ENCODE measurements at regions not wholly inside any gene's neighbourhood (a gene's known extent, or its start where the extent isn't known, plus 50 kb on each side); places are given as distances from the start of the nearest gene placed in this dataset.

DNA sequence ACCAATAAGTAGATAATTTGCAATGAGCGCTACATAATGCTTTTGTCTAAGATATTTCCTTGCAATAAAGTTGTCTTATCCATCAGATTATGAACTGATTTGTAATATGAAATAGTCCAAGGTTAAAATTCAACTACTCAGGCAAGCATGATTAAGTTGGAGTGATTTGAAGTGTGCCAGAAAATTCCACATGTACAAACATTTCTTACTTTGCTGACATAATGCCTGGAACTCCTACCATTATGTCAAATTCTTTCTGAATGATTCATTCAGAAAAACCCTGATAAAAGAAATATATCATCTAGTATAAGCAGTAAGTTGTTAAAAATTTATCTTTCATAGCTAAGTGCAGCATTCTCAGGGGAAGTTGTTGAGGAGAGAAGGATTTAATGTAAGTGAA is 87.3 kb downstream of the CBLN2 start:
- TF ChIP-seq, protein P1, sequence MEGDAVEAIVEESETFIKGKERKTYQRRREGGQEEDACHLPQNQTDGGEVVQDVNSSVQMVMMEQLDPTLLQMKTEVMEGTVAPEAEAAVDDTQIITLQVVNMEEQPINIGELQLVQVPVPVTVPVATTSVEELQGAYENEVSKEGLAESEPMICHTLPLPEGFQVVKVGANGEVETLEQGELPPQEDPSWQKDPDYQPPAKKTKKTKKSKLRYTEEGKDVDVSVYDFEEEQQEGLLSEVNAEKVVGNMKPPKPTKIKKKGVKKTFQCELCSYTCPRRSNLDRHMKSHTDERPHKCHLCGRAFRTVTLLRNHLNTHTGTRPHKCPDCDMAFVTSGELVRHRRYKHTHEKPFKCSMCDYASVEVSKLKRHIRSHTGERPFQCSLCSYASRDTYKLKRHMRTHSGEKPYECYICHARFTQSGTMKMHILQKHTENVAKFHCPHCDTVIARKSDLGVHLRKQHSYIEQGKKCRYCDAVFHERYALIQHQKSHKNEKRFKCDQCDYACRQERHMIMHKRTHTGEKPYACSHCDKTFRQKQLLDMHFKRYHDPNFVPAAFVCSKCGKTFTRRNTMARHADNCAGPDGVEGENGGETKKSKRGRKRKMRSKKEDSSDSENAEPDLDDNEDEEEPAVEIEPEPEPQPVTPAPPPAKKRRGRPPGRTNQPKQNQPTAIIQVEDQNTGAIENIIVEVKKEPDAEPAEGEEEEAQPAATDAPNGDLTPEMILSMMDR (IDR thresholded peaks at IDR 0.05), result no peak
- no peak overlapping the region for H3K4me3 ChIP-seq (replicated peaks in 1 of 3; ENCODE audit: low read depth in 2 of 3, low read length in 3 of 3)
- Mint-ChIP-seq H3K27ac (no peak overlapping the region), H3K9me3 (peaks cover 3 to 7% (median 5%) of the 10 kb centered on the region in 7 donors), H3K4me3 (no peak overlapping the region), H3K36me3 (no peaks in the 10 kb centered on the region), H3K27me3 (ENCODE audit: low read depth in 3 of 3) (peaks cover 0 to 1% (median 0%) of the 10 kb centered on the region in 3 donors), H3K4me1 (no peaks in the 10 kb centered on the region)
- H3K79me2 ChIP-seq (ENCODE audit: insufficient read depth, low read length), result no peaks in the 10 kb centered on the region
- intact Hi-C loops (cut with micrococcal nuclease), result no loop called here
- H3K4me2 ChIP-seq (replicated peaks; ENCODE audit: extremely low read depth, low read length, poor library complexity, severe bottlenecking), result no peak overlapping the region
- no peaks in the 10 kb centered on the region for H3K36me3 ChIP-seq (replicated peaks in 1 of 2; ENCODE audit: control insufficient read depth in 1 of 2, insufficient read depth in 2 of 2, low read length in 2 of 2)
- no peak for DNase-seq
- H3K9me3 ChIP-seq (replicated peaks in 1 of 2; ENCODE audit: control insufficient read depth in 1 of 2, insufficient read depth in 1 of 2, low read length in 2 of 2), result peaks cover 0 to 5% of the 10 kb centered on the region in 2 donors
- no peak overlapping the region for H3K9ac ChIP-seq (ENCODE audit: insufficient read depth, low read length, poor library complexity, severe bottlenecking)
- H3K4me1 ChIP-seq (ENCODE audit: control insufficient read depth in 1 of 2, insufficient read depth in 2 of 2, low read length in 2 of 2), result no peaks in the 10 kb centered on the region
- no peaks in the 10 kb centered on the region for H3K27me3 ChIP-seq (ENCODE audit: control insufficient read depth in 2 of 2, insufficient read depth in 2 of 2, low read length in 2 of 2)
- H3K27ac ChIP-seq (ENCODE audit: low read depth in 1 of 2, low read length in 2 of 2), result no peak overlapping the region
- H4K20me1 ChIP-seq (ENCODE audit: insufficient read depth, low read length), result no peaks in the 10 kb centered on the region
- no CpG with 5 or more reads among the region's 1 CpG for WGBS (ENCODE audit: insufficient coverage)
- no peak overlapping the region for H2AFZ ChIP-seq (ENCODE audit: insufficient read depth, low read depth, low read length, poor library complexity, severe bottlenecking)

DNA sequence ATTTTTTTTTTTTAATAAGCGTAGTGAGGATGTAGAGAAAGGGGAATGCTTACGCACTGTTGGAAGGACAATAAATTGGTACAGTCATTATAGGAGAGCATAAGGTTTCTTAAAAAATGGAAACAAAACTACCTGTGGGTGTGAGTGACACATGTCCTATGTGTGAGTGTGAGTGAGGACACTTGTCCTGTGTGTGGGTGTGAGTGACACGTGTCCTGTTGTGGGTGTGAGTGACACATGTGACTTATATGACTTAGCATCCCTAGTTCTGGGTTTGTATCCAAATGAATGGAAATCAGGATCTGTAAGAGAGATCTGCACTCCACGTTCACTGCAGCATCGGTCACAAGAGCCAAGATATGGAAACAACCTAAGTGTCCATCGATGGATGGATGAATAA is 91.8 kb downstream of the CBLN2 start:
- H3K27ac ChIP-seq (ENCODE audit: low read depth in 1 of 2, low read length in 2 of 2), result no peak overlapping the region
- H3K79me2 ChIP-seq (ENCODE audit: insufficient read depth, low read length), result no peaks in the 10 kb centered on the region
- peaks cover 0 to 5% of the 10 kb centered on the region in 2 donors for H3K9me3 ChIP-seq (replicated peaks in 1 of 2; ENCODE audit: control insufficient read depth in 1 of 2, insufficient read depth in 1 of 2, low read length in 2 of 2)
- peaks cover 2 to 11% (median 5%) of the 10 kb centered on the region in 7 donors for H3K9me3 Mint-ChIP-seq
- H3K27me3 Mint-ChIP-seq (ENCODE audit: low read depth in 3 of 3), result no peaks in the 10 kb centered on the region
- H3K4me3 Mint-ChIP-seq, result no peak overlapping the region
- H2AFZ ChIP-seq (ENCODE audit: insufficient read depth, low read depth, low read length, poor library complexity, severe bottlenecking), result no peak overlapping the region
- H3K9ac ChIP-seq (ENCODE audit: insufficient read depth, low read length, poor library complexity, severe bottlenecking), result no peak overlapping the region
- TF ChIP-seq, protein P1 (IDR thresholded peaks at IDR 0.05), result no peak
- H3K36me3 ChIP-seq (replicated peaks in 1 of 2; ENCODE audit: control insufficient read depth in 1 of 2, insufficient read depth in 2 of 2, low read length in 2 of 2), result no peaks in the 10 kb centered on the region
- no peaks in the 10 kb centered on the region for H3K4me1 Mint-ChIP-seq
- no peak overlapping the region for H3K4me2 ChIP-seq (replicated peaks; ENCODE audit: extremely low read depth, low read length, poor library complexity, severe bottlenecking)
- no peaks in the 10 kb centered on the region for H3K27me3 ChIP-seq (ENCODE audit: control insufficient read depth in 2 of 2, insufficient read depth in 2 of 2, low read length in 2 of 2)
- no peaks in the 10 kb centered on the region for H3K36me3 Mint-ChIP-seq
- H3K4me1 ChIP-seq (ENCODE audit: control insufficient read depth in 1 of 2, insufficient read depth in 2 of 2, low read length in 2 of 2), result no peaks in the 10 kb centered on the region
- intact Hi-C loops (cut with micrococcal nuclease), result no loop called here
- DNase-seq, result no peak
- H3K4me3 ChIP-seq (replicated peaks in 1 of 3; ENCODE audit: low read depth in 2 of 3, low read length in 3 of 3), result no peak overlapping the region
- no peaks in the 10 kb centered on the region for H4K20me1 ChIP-seq (ENCODE audit: insufficient read depth, low read length)
- 77% methylated on average over 2 of the region's 6 CpGs for WGBS (ENCODE audit: insufficient coverage)
- H3K27ac Mint-ChIP-seq, result no peak overlapping the region

Data from CD14-positive monocyte (primary cell).